Motor neuron (in vitro differentiated cells): ENCODE measurements at regions not wholly inside any gene's neighbourhood (a gene's known extent, or its start where the extent isn't known, plus 50 kb on each side); places are given as distances from the start of the nearest gene placed in this dataset.

ENCODE experiments used
- ATAC-seq, 8 experiments: fragments of 200-7000 bp; cut with Tn5 transposase; replicated peaks in 6 of 8; 2 replicates each; pipeline ENCODE4 v1.8.0; 2021; ENCODE audit warnings: mild to moderate bottlenecking in 8 of 8, moderate library complexity in 8 of 8
- H3K27ac ChIP-seq, 2 donors: fragments of 250-450 bp; sonication (Bioruptor Pico); 2 replicates each; pipeline ENCODE4 v1.9.0; 2021; ENCODE audit warnings: antibody characterized with exemption in 2 of 2, mild to moderate bottlenecking in 2 of 2, moderate library complexity in 1 of 2
- H3K4me1 ChIP-seq, 2 donors: fragments of 250-450 bp; sonication (Bioruptor Pico); replicated peaks in 1 of 2; 2 replicates each; pipeline ENCODE4 v1.6.1; 2021; ENCODE audit warnings: antibody characterized with exemption in 2 of 2, mild to moderate bottlenecking in 2 of 2, moderate library complexity in 1 of 2
- H3K4me3 ChIP-seq, 5 donors: fragments of 250-450 bp; sonication (Bioruptor Pico); 2 replicates each; pipeline ENCODE4 v1.9.0; 2021; ENCODE audit warnings: antibody characterized with exemption in 5 of 5, mild to moderate bottlenecking in 5 of 5, moderate library complexity in 4 of 5
- WGBS, 10 experiments: fragments of 450-650 bp; shearing (Covaris generic); methylation state at CpG; one replicate each; pipeline ENCODE4 v1.0.0; 2022; 5-methylcytosine and 5-hydroxymethylcytosine counted together
- in situ Hi-C, 9 experiments: fragments of 400-800 bp; cut with MboI; loops; one replicate each; pipeline ENCODE4 v1.15.0; 2021; ENCODE audit warnings: low sequenced_read_pairs in 9 of 9, low pct_unique_long_range_greater_than_20kb in 2 of 9; ENCODE audit not compliant: unreplicated experiment in 9 of 9

GRCh38 chr2:153059338-153060052, 341.1 kb downstream of the ARL6IP6 start:
- H3K4me3 ChIP-seq = no peak overlapping the region
- no peak overlapping the region for H3K27ac ChIP-seq
- 16 to 80% (median 43%) methylated on average over 2 to 3 of the region's 3 CpGs; no CpG with 5 or more reads in 1 of the 10 experiments for WGBS, 10 experiments
- in situ Hi-C loops = no loop called here
- peaks cover 2 to 10% of the 10 kb centered on the region in 2 donors for H3K4me1 ChIP-seq
- peak in 7 of 8 experiments; percentile 50 to 96 (median 68) for ATAC-seq

GRCh38 chr2:153057743-153058142, 339.3 kb downstream of the ARL6IP6 start:
- no peak overlapping the region for H3K27ac ChIP-seq
- in situ Hi-C loops = no loop called here
- H3K4me1 ChIP-seq = peaks cover 2 to 17% of the 10 kb centered on the region in 2 donors
- 0 to 100% (median 0%) methylated on average over 1 of the region's 1 CpG; no CpG with 5 or more reads in 7 of the 10 experiments for WGBS, 10 experiments
- no peak overlapping the region for H3K4me3 ChIP-seq
- ATAC-seq = no peak

GRCh38 chr2:153055182-153055581, 336.8 kb downstream of the ARL6IP6 start:
- ATAC-seq = no peak
- WGBS, 10 experiments = 0 to 40% (median 17%) methylated on average over 1 of the region's 1 CpG; no CpG with 5 or more reads in 3 of the 10 experiments
- Histone ChIP-seq H3K27ac (no peak overlapping the region), H3K4me1 (peaks cover 6 to 17% of the 10 kb centered on the region in 2 donors), H3K4me3 (no peak overlapping the region)
- in situ Hi-C loops = no loop called here

GRCh38 chr2:153052807-153053559, 334.6 kb downstream of the ARL6IP6 start:
- in situ Hi-C loops = no loop called here
- Histone ChIP-seq H3K4me3 (no peak overlapping the region), H3K27ac (no peak overlapping the region), H3K4me1 (peaks cover 4 to 15% of the 10 kb centered on the region in 2 donors)
- peak in 3 of 8 experiments; percentile 76 to 85 (median 81) for ATAC-seq
- 0 to 100% (median 81%) methylated on average over 1 to 6 of the region's 6 CpGs for WGBS, 10 experiments

GRCh38 chr2:153047220-153047619, 328.8 kb downstream of the ARL6IP6 start:
- no peak for ATAC-seq
- 0 to 83% (median 39%) methylated on average over 1 of the region's 1 CpG; no CpG with 5 or more reads in 4 of the 10 experiments for WGBS, 10 experiments
- Histone ChIP-seq H3K4me1 (peaks cover 1 to 6% of the 10 kb centered on the region in 2 donors), H3K4me3 (no peak overlapping the region), H3K27ac (no peak overlapping the region)
- in situ Hi-C loops = no loop called here

GRCh38 chr2:153043385-153043784, 325.0 kb downstream of the ARL6IP6 start:
- in situ Hi-C loops = no loop called here
- H3K4me3 ChIP-seq = no peak overlapping the region
- no peak for ATAC-seq
- WGBS, 10 experiments = 60 to 86% (median 83%) methylated on average over 1 of the region's 1 CpG; no CpG with 5 or more reads in 7 of the 10 experiments
- no peak overlapping the region for H3K27ac ChIP-seq
- no peaks in the 10 kb centered on the region for H3K4me1 ChIP-seq

GRCh38 chr2:153028626-153029025, 310.2 kb downstream of the ARL6IP6 start:
- H3K4me1 ChIP-seq = no peaks in the 10 kb centered on the region
- in situ Hi-C loops = no loop called here
- WGBS, 10 experiments = 61 to 100% (median 100%) methylated on average over 1 to 2 of the region's 2 CpGs; no CpG with 5 or more reads in 1 of the 10 experiments
- ATAC-seq = no peak
- no peak overlapping the region for H3K27ac ChIP-seq
- no peak overlapping the region for H3K4me3 ChIP-seq

GRCh38 chr2:153027533-153027932, 309.1 kb downstream of the ARL6IP6 start:
- 0 to 89% (median 38%) methylated on average over 1 of the region's 1 CpG; no CpG with 5 or more reads in 4 of the 10 experiments for WGBS, 10 experiments
- Histone ChIP-seq H3K4me3 (no peak overlapping the region), H3K27ac (no peak overlapping the region), H3K4me1 (no peaks in the 10 kb centered on the region)
- in situ Hi-C loops = no loop called here
- ATAC-seq = peak in 3 of 8 experiments; percentile 36 to 66 (median 51)

GRCh38 chr2:153020201-153020600, 301.8 kb downstream of the ARL6IP6 start:
- H3K4me1 ChIP-seq = no peaks in the 10 kb centered on the region
- H3K27ac ChIP-seq = no peak overlapping the region
- ATAC-seq = no peak
- WGBS, 10 experiments = 13 to 88% (median 37%) methylated on average over 1 to 2 of the region's 2 CpGs; no CpG with 5 or more reads in 2 of the 10 experiments
- in situ Hi-C loops = no loop called here
- no peak overlapping the region for H3K4me3 ChIP-seq

GRCh38 chr2:153005071-153005730, 286.8 kb downstream of the ARL6IP6 start:
- WGBS, 10 experiments = 13 to 77% (median 50%) methylated on average over 1 to 5 of the region's 5 CpGs; no CpG with 5 or more reads in 1 of the 10 experiments
- in situ Hi-C loops = no loop called here
- Histone ChIP-seq H3K4me1 (peaks cover 0 to 8% of the 10 kb centered on the region in 2 donors), H3K27ac (no peak overlapping the region), H3K4me3 (no peak overlapping the region)
- ATAC-seq = peak in 7 of 8 experiments; percentile 29 to 100 (median 91)

GRCh38 chr2:153004627-153005026, 286.2 kb downstream of the ARL6IP6 start:
- WGBS, 10 experiments = 0 to 100% (median 60%) methylated on average over 1 to 3 of the region's 3 CpGs; no CpG with 5 or more reads in 3 of the 10 experiments
- H3K4me1 ChIP-seq = peaks cover 0 to 8% of the 10 kb centered on the region in 2 donors
- in situ Hi-C loops = no loop called here
- no peak overlapping the region for H3K4me3 ChIP-seq
- ATAC-seq = peak in 2 of 8 experiments; percentile 6 to 20
- H3K27ac ChIP-seq = no peak overlapping the region

GRCh38 chr2:152974146-152974545, 255.7 kb downstream of the ARL6IP6 start:
- in situ Hi-C loops = no loop called here
- WGBS, 10 experiments = 25 to 100% (median 89%) methylated on average over 1 of the region's 1 CpG; no CpG with 5 or more reads in 3 of the 10 experiments
- no peak for ATAC-seq
- H3K27ac ChIP-seq = no peak overlapping the region
- no peak overlapping the region for H3K4me3 ChIP-seq
- H3K4me1 ChIP-seq = no peaks in the 10 kb centered on the region

GRCh38 chr2:152971685-152972084, 253.3 kb downstream of the ARL6IP6 start:
- in situ Hi-C loops = no loop called here
- H3K4me3 ChIP-seq = no peak overlapping the region
- ATAC-seq = peak in 2 of 8 experiments; percentile 94 to 99
- H3K27ac ChIP-seq = no peak overlapping the region
- no peaks in the 10 kb centered on the region for H3K4me1 ChIP-seq
- WGBS, 10 experiments = 0 to 100% (median 50%) methylated on average over 1 of the region's 1 CpG; no CpG with 5 or more reads in 3 of the 10 experiments
